ENCODE measurements at regions not wholly inside any gene's neighbourhood (a gene's known extent, or its start where the extent isn't known, plus 50 kb on each side); places are given as distances from the start of the nearest gene placed in this dataset.

GRCh38 chr2:140178234-140178633 is 1398.0 kb upstream of the NXPH2 start:
- 80% methylated on average over 1 of the region's 3 CpGs for WGBS (ENCODE audit: insufficient coverage)
- Histone ChIP-seq H3K79me2 (ENCODE audit: control insufficient read depth, insufficient read depth, low read length) (no peaks in the 10 kb centered on the region), H3K9ac (ENCODE audit: low read length) (no peak overlapping the region), H3K4me2 (replicated peaks; ENCODE audit: low read depth, low read length, poor library complexity, severe bottlenecking) (no peak overlapping the region), H4K20me1 (ENCODE audit: control insufficient read depth, insufficient read depth, low read length, poor library complexity, severe bottlenecking) (no peaks in the 10 kb centered on the region), H3K4me3 (ENCODE audit: control extremely low read depth in 1 of 5, extremely low read depth in 1 of 5, insufficient read depth in 1 of 5, low read depth in 2 of 5, low read length in 4 of 5) (no peak overlapping the region), H3K27me3 (replicated peaks in 1 of 4; ENCODE audit: control extremely low read depth in 1 of 4, control insufficient read depth in 3 of 4, insufficient read depth in 4 of 4, low read length in 3 of 4) (no peaks in the 10 kb centered on the region), H3K27ac (ENCODE audit: low read length in 2 of 2) (no peak overlapping the region), H3K4me1 (ENCODE audit: control insufficient read depth in 2 of 2, insufficient read depth in 2 of 2, low read length in 2 of 2) (no peaks in the 10 kb centered on the region), H3K36me3 (replicated peaks in 1 of 2; ENCODE audit: control extremely low read depth in 1 of 2, control insufficient read depth in 1 of 2, extremely low read depth in 1 of 2, insufficient read depth in 2 of 2, low read length in 1 of 2) (no peaks in the 10 kb centered on the region), H2AFZ (ENCODE audit: insufficient read depth, low read depth, low read length, poor library complexity, severe bottlenecking) (no peak overlapping the region), H3K9me3 (ENCODE audit: control extremely low read depth in 1 of 3, control insufficient read depth in 2 of 3, insufficient read depth in 1 of 3, low read length in 2 of 3) (no peaks in the 10 kb centered on the region)
- Mint-ChIP-seq H3K27me3 (no peaks in the 10 kb centered on the region), H3K4me3 (no peak overlapping the region), H3K27ac (no peak overlapping the region), H3K4me1 (no peaks in the 10 kb centered on the region), H3K9me3 (ENCODE audit: insufficient read depth) (no peaks in the 10 kb centered on the region)
- ATAC-seq (ENCODE audit: low read depth) (no peak), DNase-seq (no peak)
- intact Hi-C loops (cut with micrococcal nuclease) = no loop called here
- POLR2A ChIA-PET = no interaction called here
- TF ChIP-seq EZH2 (IDR thresholded peaks at IDR 0.05; ENCODE audit: borderline replicate concordance, insufficient read depth, low read depth, low read length, poor library complexity, severe bottlenecking) (no peak), CTCF (IDR thresholded peaks at IDR 0.05) (no peak)
- CTCF ChIA-PET = no interaction called here

- POLR2A ChIA-PET = no interaction called here
- WGBS (ENCODE audit: insufficient coverage) = 80% methylated on average over 2 of the region's 3 CpGs
- H3K27me3 ChIP-seq (replicated peaks in 1 of 4; ENCODE audit: control extremely low read depth in 1 of 4, control insufficient read depth in 3 of 4, insufficient read depth in 4 of 4, low read length in 3 of 4) = no peaks in the 10 kb centered on the region
- no peak for ATAC-seq (ENCODE audit: low read depth)
- H4K20me1 ChIP-seq (ENCODE audit: control insufficient read depth, insufficient read depth, low read length, poor library complexity, severe bottlenecking) = no peaks in the 10 kb centered on the region
- CTCF ChIA-PET = no interaction called here
- no peak overlapping the region for H3K27ac ChIP-seq (ENCODE audit: low read length in 2 of 2)
- DNase-seq = no peak
- no peak overlapping the region for H2AFZ ChIP-seq (ENCODE audit: insufficient read depth, low read depth, low read length, poor library complexity, severe bottlenecking)
- no peaks in the 10 kb centered on the region for H3K36me3 ChIP-seq (replicated peaks in 1 of 2; ENCODE audit: control extremely low read depth in 1 of 2, control insufficient read depth in 1 of 2, extremely low read depth in 1 of 2, insufficient read depth in 2 of 2, low read length in 1 of 2)
- no peak for TF ChIP-seq EZH2 (IDR thresholded peaks at IDR 0.05; ENCODE audit: borderline replicate concordance, insufficient read depth, low read depth, low read length, poor library complexity, severe bottlenecking)
- no peak for TF ChIP-seq CTCF (IDR thresholded peaks at IDR 0.05)
- no peaks in the 10 kb centered on the region for H3K4me1 ChIP-seq (ENCODE audit: control insufficient read depth in 2 of 2, insufficient read depth in 2 of 2, low read length in 2 of 2)
- intact Hi-C loops (cut with micrococcal nuclease) = no loop called here
- Mint-ChIP-seq H3K27ac (no peak overlapping the region), H3K9me3 (ENCODE audit: insufficient read depth) (no peaks in the 10 kb centered on the region), H3K27me3 (no peaks in the 10 kb centered on the region), H3K4me1 (no peaks in the 10 kb centered on the region), H3K4me3 (no peak overlapping the region)
- no peaks in the 10 kb centered on the region for H3K79me2 ChIP-seq (ENCODE audit: control insufficient read depth, insufficient read depth, low read length)
- no peak overlapping the region for H3K4me2 ChIP-seq (replicated peaks; ENCODE audit: low read depth, low read length, poor library complexity, severe bottlenecking)
- no peak overlapping the region for H3K9ac ChIP-seq (ENCODE audit: low read length)
- no peak overlapping the region for H3K4me3 ChIP-seq (ENCODE audit: control extremely low read depth in 1 of 5, extremely low read depth in 1 of 5, insufficient read depth in 1 of 5, low read depth in 2 of 5, low read length in 4 of 5)
- H3K9me3 ChIP-seq (ENCODE audit: control extremely low read depth in 1 of 3, control insufficient read depth in 2 of 3, insufficient read depth in 1 of 3, low read length in 2 of 3) = no peaks in the 10 kb centered on the region
Measured at GRCh38 chr2:140177086-140177485, 1396.9 kb upstream of the NXPH2 start.

Data from B cell (primary cell).